ENCODE measurements at regions not wholly inside any gene's neighbourhood (a gene's known extent, or its start where the extent isn't known, plus 50 kb on each side); places are given as distances from the start of the nearest gene placed in this dataset.

GRCh38 chr13:68056816-68057710, 826.9 kb upstream of the PCDH9 start:
- Mint-ChIP-seq H3K4me1 (ENCODE audit: low read depth) (no peaks in the 10 kb centered on the region), H3K27ac (no peak overlapping the region), H3K4me3 (no peak overlapping the region), H3K9me3 (peaks cover 17% of the 10 kb centered on the region), H3K27me3 (ENCODE audit: low read depth) (no peaks in the 10 kb centered on the region), H3K36me3 (ENCODE audit: low read depth) (no peaks in the 10 kb centered on the region)
- DNase-seq (ENCODE audit: low spot score): no peak

- Mint-ChIP-seq H3K4me1 (ENCODE audit: low read depth) (no peaks in the 10 kb centered on the region), H3K9me3 (peaks cover 34% of the 10 kb centered on the region), H3K36me3 (ENCODE audit: low read depth) (no peaks in the 10 kb centered on the region), H3K27ac (no peak overlapping the region), H3K4me3 (no peak overlapping the region), H3K27me3 (ENCODE audit: low read depth) (no peaks in the 10 kb centered on the region)
- DNase-seq (ENCODE audit: low spot score): no peak
Observed at GRCh38 chr13:68051910-68052309, 821.8 kb upstream of the PCDH9 start.

GRCh38 chr13:68050761-68051160, 820.6 kb upstream of the PCDH9 start:
- no peaks in the 10 kb centered on the region for H3K27me3 Mint-ChIP-seq (ENCODE audit: low read depth)
- no peaks in the 10 kb centered on the region for H3K36me3 Mint-ChIP-seq (ENCODE audit: low read depth)
- no peak overlapping the region for H3K27ac Mint-ChIP-seq
- peaks cover 31% of the 10 kb centered on the region for H3K9me3 Mint-ChIP-seq
- H3K4me1 Mint-ChIP-seq (ENCODE audit: low read depth): no peaks in the 10 kb centered on the region
- no peak for DNase-seq (ENCODE audit: low spot score)
- no peak overlapping the region for H3K4me3 Mint-ChIP-seq

- Mint-ChIP-seq H3K27me3 (ENCODE audit: low read depth) (no peaks in the 10 kb centered on the region), H3K4me1 (ENCODE audit: low read depth) (no peaks in the 10 kb centered on the region), H3K9me3 (peaks cover 31% of the 10 kb centered on the region), H3K27ac (no peak overlapping the region), H3K4me3 (no peak overlapping the region), H3K36me3 (ENCODE audit: low read depth) (no peaks in the 10 kb centered on the region)
- DNase-seq (ENCODE audit: low spot score): no peak
Observed at GRCh38 chr13:68048802-68049359, 818.7 kb upstream of the PCDH9 start.

GRCh38 chr13:68047889-68048288, 817.8 kb upstream of the PCDH9 start:
- no peak for DNase-seq (ENCODE audit: low spot score)
- no peaks in the 10 kb centered on the region for H3K27me3 Mint-ChIP-seq (ENCODE audit: low read depth)
- peaks cover 36% of the 10 kb centered on the region for H3K9me3 Mint-ChIP-seq
- H3K36me3 Mint-ChIP-seq (ENCODE audit: low read depth): no peaks in the 10 kb centered on the region
- H3K4me1 Mint-ChIP-seq (ENCODE audit: low read depth): no peaks in the 10 kb centered on the region
- no peak overlapping the region for H3K27ac Mint-ChIP-seq
- no peak overlapping the region for H3K4me3 Mint-ChIP-seq

- Mint-ChIP-seq H3K4me1 (ENCODE audit: low read depth) (no peaks in the 10 kb centered on the region), H3K27ac (no peak overlapping the region), H3K9me3 (peaks cover 38% of the 10 kb centered on the region), H3K27me3 (ENCODE audit: low read depth) (no peaks in the 10 kb centered on the region), H3K4me3 (no peak overlapping the region), H3K36me3 (ENCODE audit: low read depth) (no peaks in the 10 kb centered on the region)
- DNase-seq (ENCODE audit: low spot score): no peak
Observed at GRCh38 chr13:68046903-68047302, 816.8 kb upstream of the PCDH9 start.

GRCh38 chr13:68030152-68030809, 800.1 kb upstream of the PCDH9 start:
- Mint-ChIP-seq H3K36me3 (ENCODE audit: low read depth) (no peaks in the 10 kb centered on the region), H3K27ac (no peak overlapping the region), H3K4me3 (no peak overlapping the region), H3K9me3 (peaks cover 40% of the 10 kb centered on the region), H3K27me3 (ENCODE audit: low read depth) (no peaks in the 10 kb centered on the region), H3K4me1 (ENCODE audit: low read depth) (no peaks in the 10 kb centered on the region)
- DNase-seq (ENCODE audit: low spot score): no peak

- Mint-ChIP-seq H3K4me1 (ENCODE audit: low read depth) (no peaks in the 10 kb centered on the region), H3K4me3 (no peak overlapping the region), H3K36me3 (ENCODE audit: low read depth) (no peaks in the 10 kb centered on the region), H3K9me3 (peaks cover 37% of the 10 kb centered on the region), H3K27me3 (ENCODE audit: low read depth) (no peaks in the 10 kb centered on the region), H3K27ac (no peak overlapping the region)
- no peak for DNase-seq (ENCODE audit: low spot score)
Observed at GRCh38 chr13:68028701-68029100, 798.6 kb upstream of the PCDH9 start.

GRCh38 chr13:68027306-68027705, 797.2 kb upstream of the PCDH9 start:
- H3K27ac Mint-ChIP-seq: no peak overlapping the region
- peaks cover 33% of the 10 kb centered on the region for H3K9me3 Mint-ChIP-seq
- H3K27me3 Mint-ChIP-seq (ENCODE audit: low read depth): no peaks in the 10 kb centered on the region
- H3K4me3 Mint-ChIP-seq: no peak overlapping the region
- H3K4me1 Mint-ChIP-seq (ENCODE audit: low read depth): no peaks in the 10 kb centered on the region
- no peak for DNase-seq (ENCODE audit: low spot score)
- no peaks in the 10 kb centered on the region for H3K36me3 Mint-ChIP-seq (ENCODE audit: low read depth)

GRCh38 chr13:68026077-68026476, 795.9 kb upstream of the PCDH9 start:
- Mint-ChIP-seq H3K9me3 (peaks cover 39% of the 10 kb centered on the region), H3K27me3 (ENCODE audit: low read depth) (no peaks in the 10 kb centered on the region), H3K4me3 (no peak overlapping the region), H3K36me3 (ENCODE audit: low read depth) (no peaks in the 10 kb centered on the region), H3K27ac (no peak overlapping the region), H3K4me1 (ENCODE audit: low read depth) (no peaks in the 10 kb centered on the region)
- DNase-seq (ENCODE audit: low spot score): no peak

- no peak for DNase-seq (ENCODE audit: low spot score)
- no peaks in the 10 kb centered on the region for H3K4me1 Mint-ChIP-seq (ENCODE audit: low read depth)
- no peak overlapping the region for H3K27ac Mint-ChIP-seq
- H3K27me3 Mint-ChIP-seq (ENCODE audit: low read depth): no peaks in the 10 kb centered on the region
- no peaks in the 10 kb centered on the region for H3K36me3 Mint-ChIP-seq (ENCODE audit: low read depth)
- peaks cover 38% of the 10 kb centered on the region for H3K9me3 Mint-ChIP-seq
- no peak overlapping the region for H3K4me3 Mint-ChIP-seq
Observed at GRCh38 chr13:68025604-68026003, 795.5 kb upstream of the PCDH9 start.

GRCh38 chr13:68023838-68024581, 793.9 kb upstream of the PCDH9 start:
- Mint-ChIP-seq H3K36me3 (ENCODE audit: low read depth) (no peaks in the 10 kb centered on the region), H3K27ac (no peak overlapping the region), H3K4me3 (no peak overlapping the region), H3K9me3 (peaks cover 35% of the 10 kb centered on the region), H3K4me1 (ENCODE audit: low read depth) (no peaks in the 10 kb centered on the region), H3K27me3 (ENCODE audit: low read depth) (no peaks in the 10 kb centered on the region)
- no peak for DNase-seq (ENCODE audit: low spot score)

- no peak overlapping the region for H3K4me3 Mint-ChIP-seq
- no peaks in the 10 kb centered on the region for H3K27me3 Mint-ChIP-seq (ENCODE audit: low read depth)
- H3K4me1 Mint-ChIP-seq (ENCODE audit: low read depth): no peaks in the 10 kb centered on the region
- H3K27ac Mint-ChIP-seq: no peak overlapping the region
- no peak for DNase-seq (ENCODE audit: low spot score)
- H3K36me3 Mint-ChIP-seq (ENCODE audit: low read depth): no peaks in the 10 kb centered on the region
- peaks cover 26% of the 10 kb centered on the region for H3K9me3 Mint-ChIP-seq
Observed at GRCh38 chr13:68019901-68020300, 789.8 kb upstream of the PCDH9 start.

GRCh38 chr13:68009546-68009945, 779.4 kb upstream of the PCDH9 start:
- H3K4me3 Mint-ChIP-seq: no peak overlapping the region
- no peak for DNase-seq (ENCODE audit: low spot score)
- H3K9me3 Mint-ChIP-seq: peaks cover 27% of the 10 kb centered on the region
- H3K36me3 Mint-ChIP-seq (ENCODE audit: low read depth): no peaks in the 10 kb centered on the region
- no peaks in the 10 kb centered on the region for H3K27me3 Mint-ChIP-seq (ENCODE audit: low read depth)
- H3K27ac Mint-ChIP-seq: no peak overlapping the region
- no peaks in the 10 kb centered on the region for H3K4me1 Mint-ChIP-seq (ENCODE audit: low read depth)

Measured in T-helper 2 cell treated with Interferon-gamma antibody and Interleukin-4, amounts not matched to agents 5 μg/mL and 100 μg/mL, for 36 hours (primary cell).